Loucy (cell line): ENCODE measurements at regions not wholly inside any gene's neighbourhood (a gene's known extent, or its start where the extent isn't known, plus 50 kb on each side); places are given as distances from the start of the nearest gene placed in this dataset.

Experiments
- CTCF ChIP-seq: fragments of 200-600 bp; sonication (generic); conservative IDR thresholded peaks from 2 replicates; pipeline ENCODE4 v1.5.1; 2014; ENCODE audit warnings: mild to moderate bottlenecking, antibody characterized with exemption, low read length
- EZH2phosphoT487 ChIP-seq: fragments of 200-600 bp; IDR thresholded peaks from 2 replicates; pipeline ENCODE4 v1.6.1; 2018; ENCODE audit warnings: antibody characterized with exemption, mild to moderate bottlenecking, moderate library complexity, borderline replicate concordance

GRCh38 chr12:126617312-126617711 is 1552.1 kb downstream of the AACS start:
- peak; percentile 67 for TF ChIP-seq CTCF
- TF ChIP-seq EZH2phosphoT487: no peak
